ENCODE measurements at regions not wholly inside any gene's neighbourhood (a gene's known extent, or its start where the extent isn't known, plus 50 kb on each side); places are given as distances from the start of the nearest gene placed in this dataset.
"Not testable (repeated sequence)": the region's sequence is repeated elsewhere in the genome, so short reads cannot be mapped to it uniquely, and the experiment has no call there.

DNA sequence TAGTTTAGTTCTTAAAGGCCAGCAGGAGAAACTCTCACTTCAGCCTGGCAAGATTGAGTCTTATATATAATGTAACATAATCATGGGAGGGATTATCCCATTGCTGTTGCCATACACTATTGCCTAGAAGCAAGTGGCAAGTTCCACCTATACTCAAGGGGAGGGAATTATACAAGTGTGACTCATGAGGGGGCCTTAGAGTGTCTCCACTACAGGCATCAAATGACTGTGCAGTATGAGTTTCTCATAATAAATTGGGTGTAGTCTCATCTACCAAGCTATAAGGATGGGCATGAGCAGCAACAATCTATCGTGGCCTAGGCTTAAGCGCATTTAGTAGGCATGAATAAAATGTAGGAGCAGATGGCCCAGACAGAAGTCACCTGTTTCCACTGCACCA is 89.1 kb upstream of the C1GALT1C1 start:
- DNase-seq, result no peak
- TF ChIP-seq, protein P1, sequence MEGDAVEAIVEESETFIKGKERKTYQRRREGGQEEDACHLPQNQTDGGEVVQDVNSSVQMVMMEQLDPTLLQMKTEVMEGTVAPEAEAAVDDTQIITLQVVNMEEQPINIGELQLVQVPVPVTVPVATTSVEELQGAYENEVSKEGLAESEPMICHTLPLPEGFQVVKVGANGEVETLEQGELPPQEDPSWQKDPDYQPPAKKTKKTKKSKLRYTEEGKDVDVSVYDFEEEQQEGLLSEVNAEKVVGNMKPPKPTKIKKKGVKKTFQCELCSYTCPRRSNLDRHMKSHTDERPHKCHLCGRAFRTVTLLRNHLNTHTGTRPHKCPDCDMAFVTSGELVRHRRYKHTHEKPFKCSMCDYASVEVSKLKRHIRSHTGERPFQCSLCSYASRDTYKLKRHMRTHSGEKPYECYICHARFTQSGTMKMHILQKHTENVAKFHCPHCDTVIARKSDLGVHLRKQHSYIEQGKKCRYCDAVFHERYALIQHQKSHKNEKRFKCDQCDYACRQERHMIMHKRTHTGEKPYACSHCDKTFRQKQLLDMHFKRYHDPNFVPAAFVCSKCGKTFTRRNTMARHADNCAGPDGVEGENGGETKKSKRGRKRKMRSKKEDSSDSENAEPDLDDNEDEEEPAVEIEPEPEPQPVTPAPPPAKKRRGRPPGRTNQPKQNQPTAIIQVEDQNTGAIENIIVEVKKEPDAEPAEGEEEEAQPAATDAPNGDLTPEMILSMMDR (IDR thresholded peaks at IDR 0.05), result no peak
- TF ChIP-seq POLR2A (IDR thresholded peaks at IDR 0.05), result no peak
- intact Hi-C loops (cut with DNase I; ENCODE audit: low total_unique reads), result no loop called here
- Histone ChIP-seq H3K36me3 (ENCODE audit: low read depth, missing control alignments) (no peaks in the 10 kb centered on the region), H3K4me3 (no peak overlapping the region), H3K27me3 (no peaks in the 10 kb centered on the region), H3K4me1 (no peaks in the 10 kb centered on the region), H3K9me3 (no peaks in the 10 kb centered on the region), H3K27ac (no peak overlapping the region)
- WGBS, 2 donors, result 96 to 100% methylated on average over 1 to 2 of the region's 2 CpGs

DNA sequence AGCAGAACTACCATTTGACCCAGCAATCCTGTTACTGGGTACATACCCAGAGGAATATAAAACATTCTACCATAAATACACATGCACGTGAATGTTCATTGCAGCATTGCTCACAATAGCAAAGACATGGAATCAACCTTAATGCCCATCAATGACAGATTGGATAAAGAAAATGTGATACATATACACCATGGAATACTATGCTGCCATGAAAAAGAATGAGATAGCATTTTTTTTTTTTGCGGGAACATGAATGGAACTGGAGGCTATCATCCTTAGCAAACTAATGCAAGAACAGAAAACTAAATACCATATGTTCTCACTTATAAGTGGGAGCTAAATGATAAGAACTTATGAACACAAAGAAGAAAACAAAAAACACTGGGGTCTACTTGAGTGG is 72.5 kb upstream of the C1GALT1C1 start:
- H3K4me3 ChIP-seq; H3K4me1 ChIP-seq; DNase-seq; intact Hi-C loops (cut with DNase I; ENCODE audit: low total_unique reads); H3K9me3 ChIP-seq; H3K27me3 ChIP-seq; H3K36me3 ChIP-seq (ENCODE audit: low read depth, missing control alignments); H3K27ac ChIP-seq: not testable (repeated sequence)
- WGBS, 2 donors, result 100% methylated on average over 2 of the region's 2 CpGs

DNA sequence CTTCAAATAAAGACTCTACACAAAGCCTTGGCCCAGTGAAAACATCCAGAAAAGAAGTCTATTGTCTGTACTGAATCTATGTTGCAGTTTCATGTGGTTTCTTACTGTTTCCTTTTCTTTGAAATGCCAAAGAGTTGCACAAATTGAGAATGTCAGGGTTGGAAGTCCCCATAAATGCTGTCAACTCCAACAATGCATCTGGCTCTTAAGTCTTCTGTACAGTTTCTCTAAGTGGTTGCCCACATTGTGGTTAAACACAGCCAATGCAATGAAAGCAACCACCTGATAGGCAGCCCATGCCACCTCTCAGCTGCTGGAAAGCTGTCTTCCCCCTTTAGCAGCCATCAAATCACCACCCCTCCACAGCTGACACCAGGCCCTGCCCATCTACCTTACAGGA is 67.2 kb upstream of the C1GALT1C1 start:
- no peaks in the 10 kb centered on the region for H3K9me3 ChIP-seq
- H3K4me1 ChIP-seq, result no peaks in the 10 kb centered on the region
- H3K36me3 ChIP-seq (ENCODE audit: low read depth, missing control alignments), result no peaks in the 10 kb centered on the region
- H3K27me3 ChIP-seq, result no peaks in the 10 kb centered on the region
- H3K4me3 ChIP-seq, result no peak overlapping the region
- TF ChIP-seq, protein P1 (IDR thresholded peaks at IDR 0.05), result no peak
- no peak for TF ChIP-seq POLR2A (IDR thresholded peaks at IDR 0.05)
- intact Hi-C loops (cut with DNase I; ENCODE audit: low total_unique reads), result no loop called here
- no peak for DNase-seq
- H3K27ac ChIP-seq, result no peak overlapping the region

DNA sequence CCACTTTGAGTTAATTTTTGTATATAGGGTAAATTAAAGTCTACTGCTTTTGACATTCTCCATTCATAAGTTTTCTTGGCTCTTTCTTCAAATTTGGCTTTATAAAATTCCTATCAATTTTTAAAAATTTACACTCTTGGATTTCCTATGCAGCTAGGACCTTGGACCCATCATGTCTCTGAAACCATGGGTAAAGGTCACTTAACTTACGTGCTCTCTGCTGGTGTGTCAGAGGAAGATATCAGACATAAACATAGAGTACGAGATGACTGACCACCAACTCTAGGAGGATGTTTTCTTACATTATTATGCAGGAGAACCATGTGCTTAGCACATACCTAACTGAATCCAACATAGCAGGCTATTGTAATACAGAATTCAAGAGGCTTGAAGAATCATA is 62.5 kb upstream of the C1GALT1C1 start:
- no peak for DNase-seq
- H3K4me1 ChIP-seq, result no peaks in the 10 kb centered on the region
- H3K9me3 ChIP-seq, result no peaks in the 10 kb centered on the region
- H3K4me3 ChIP-seq, result no peak overlapping the region
- no peak overlapping the region for H3K27ac ChIP-seq
- TF ChIP-seq, protein P1 (IDR thresholded peaks at IDR 0.05), result no peak
- TF ChIP-seq POLR2A (IDR thresholded peaks at IDR 0.05), result no peak
- 69 to 88% methylated on average over 2 of the region's 2 CpGs for WGBS, 2 donors
- H3K36me3 ChIP-seq (ENCODE audit: low read depth, missing control alignments), result no peaks in the 10 kb centered on the region
- intact Hi-C loops (cut with DNase I; ENCODE audit: low total_unique reads), result no loop called here
- H3K27me3 ChIP-seq, result no peaks in the 10 kb centered on the region

DNA sequence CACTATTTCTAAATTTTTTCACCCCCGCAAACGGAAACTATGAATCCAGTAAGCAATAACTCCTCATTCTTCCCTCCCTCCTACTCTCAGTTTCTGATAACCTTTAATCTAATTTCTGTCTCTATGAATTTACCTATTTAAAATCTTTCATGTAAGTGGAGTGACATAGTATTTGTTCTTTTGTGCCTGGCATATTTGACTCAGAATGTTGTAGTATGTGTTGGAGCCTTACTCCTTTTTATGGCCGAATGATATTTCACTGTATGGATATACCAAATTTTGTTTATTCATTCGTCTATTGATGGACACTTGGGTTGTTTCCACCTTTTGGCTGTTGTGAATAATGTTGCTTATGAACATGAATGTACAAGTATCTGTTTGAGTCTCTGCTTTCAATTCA is 61.1 kb upstream of the C1GALT1C1 start:
- H3K4me1 ChIP-seq, result no peaks in the 10 kb centered on the region
- no peak overlapping the region for H3K27ac ChIP-seq

More for the DNA sequence above, 61.1 kb upstream of the C1GALT1C1 start:
- TF ChIP-seq POLR2A (IDR thresholded peaks at IDR 0.05), result no peak
- TF ChIP-seq, protein P1 (IDR thresholded peaks at IDR 0.05), result no peak
- intact Hi-C loops (cut with DNase I; ENCODE audit: low total_unique reads), result no loop called here
- Histone ChIP-seq H3K4me3 (no peak overlapping the region), H3K36me3 (ENCODE audit: low read depth, missing control alignments) (no peaks in the 10 kb centered on the region), H3K27me3 (no peaks in the 10 kb centered on the region), H3K9me3 (no peaks in the 10 kb centered on the region)
- WGBS, 2 donors, result 87 to 88% methylated on average over 4 of the region's 4 CpGs
- no peak for DNase-seq
